ENCODE measurements at regions not wholly inside any gene's neighbourhood (a gene's known extent, or its start where the extent isn't known, plus 50 kb on each side); places are given as distances from the start of the nearest gene placed in this dataset.

DNA sequence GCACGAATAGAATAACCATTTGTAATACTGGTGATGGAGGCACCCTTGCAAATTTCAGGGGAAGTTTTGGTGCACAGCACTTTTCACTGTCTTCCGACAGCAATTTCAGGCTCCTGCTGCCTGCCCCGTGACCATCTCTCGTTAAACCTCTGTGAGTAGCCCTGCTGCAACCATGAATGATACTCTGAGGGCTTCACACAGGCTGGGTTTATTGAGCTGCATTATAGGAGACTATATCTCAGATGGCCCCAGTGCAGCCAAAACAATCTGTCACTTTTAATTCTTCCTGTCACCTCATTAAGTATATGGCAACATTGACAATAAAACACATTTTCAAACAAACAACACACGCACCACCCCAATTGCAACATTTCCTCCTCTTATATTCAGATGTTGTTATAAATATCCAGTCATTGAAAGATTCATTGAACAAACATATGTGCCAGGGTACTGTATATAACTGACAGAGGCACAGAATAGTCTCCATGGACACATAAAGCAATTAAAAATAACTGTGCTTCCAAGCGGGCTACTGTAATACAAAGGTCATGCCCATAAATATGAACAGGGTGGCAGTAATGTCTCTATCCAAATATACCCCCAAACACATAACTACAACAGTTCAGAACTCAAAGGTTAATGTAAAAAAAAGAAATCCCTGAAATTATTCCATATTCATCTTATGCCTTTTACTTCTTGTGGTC lies 477.0 kb downstream of the GBA3 start:
- TF ChIP-seq EP300 (IDR thresholded peaks at IDR 0.05), result no peak
- no peak for TF ChIP-seq POLR2A (IDR thresholded peaks at IDR 0.05; ENCODE audit: low read depth)
- TF ChIP-seq, protein P1, sequence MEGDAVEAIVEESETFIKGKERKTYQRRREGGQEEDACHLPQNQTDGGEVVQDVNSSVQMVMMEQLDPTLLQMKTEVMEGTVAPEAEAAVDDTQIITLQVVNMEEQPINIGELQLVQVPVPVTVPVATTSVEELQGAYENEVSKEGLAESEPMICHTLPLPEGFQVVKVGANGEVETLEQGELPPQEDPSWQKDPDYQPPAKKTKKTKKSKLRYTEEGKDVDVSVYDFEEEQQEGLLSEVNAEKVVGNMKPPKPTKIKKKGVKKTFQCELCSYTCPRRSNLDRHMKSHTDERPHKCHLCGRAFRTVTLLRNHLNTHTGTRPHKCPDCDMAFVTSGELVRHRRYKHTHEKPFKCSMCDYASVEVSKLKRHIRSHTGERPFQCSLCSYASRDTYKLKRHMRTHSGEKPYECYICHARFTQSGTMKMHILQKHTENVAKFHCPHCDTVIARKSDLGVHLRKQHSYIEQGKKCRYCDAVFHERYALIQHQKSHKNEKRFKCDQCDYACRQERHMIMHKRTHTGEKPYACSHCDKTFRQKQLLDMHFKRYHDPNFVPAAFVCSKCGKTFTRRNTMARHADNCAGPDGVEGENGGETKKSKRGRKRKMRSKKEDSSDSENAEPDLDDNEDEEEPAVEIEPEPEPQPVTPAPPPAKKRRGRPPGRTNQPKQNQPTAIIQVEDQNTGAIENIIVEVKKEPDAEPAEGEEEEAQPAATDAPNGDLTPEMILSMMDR (IDR thresholded peaks at IDR 0.05), result no peak
- no peak for TF ChIP-seq POLR2AphosphoS5 (IDR thresholded peaks at IDR 0.05)

Data from esophagus muscularis mucosa (tissue), 4 donors.